ENCODE measurements at regions not wholly inside any gene's neighbourhood (a gene's known extent, or its start where the extent isn't known, plus 50 kb on each side); places are given as distances from the start of the nearest gene placed in this dataset.

DNA sequence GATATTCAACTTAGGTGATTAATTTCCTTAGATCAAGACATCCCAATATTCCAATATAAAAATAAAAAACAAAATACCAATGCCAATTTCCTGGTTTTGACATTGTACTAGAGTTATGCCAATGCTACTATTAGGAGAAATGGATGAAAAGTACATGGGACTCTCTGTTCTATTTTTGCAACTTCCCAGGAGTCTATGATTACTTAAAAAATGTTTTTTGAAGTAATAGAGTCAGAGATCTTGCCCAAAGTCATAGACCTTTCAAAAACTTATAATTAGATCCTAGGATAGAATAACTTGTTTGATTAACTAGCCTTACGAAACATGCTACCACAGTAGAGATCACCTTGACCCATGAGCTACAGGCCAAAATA lies 73.6 kb upstream of the MAOA start:
- Histone ChIP-seq H3K9ac (ENCODE audit: low read length) (no peak overlapping the region), H3K9me3 (ENCODE audit: control extremely low read depth in 1 of 3, control insufficient read depth in 2 of 3, insufficient read depth in 1 of 3, low read length in 2 of 3) (no peaks in the 10 kb centered on the region), H3K79me2 (ENCODE audit: control insufficient read depth, insufficient read depth, low read length) (no peaks in the 10 kb centered on the region), H3K27me3 (replicated peaks in 1 of 4; ENCODE audit: control extremely low read depth in 1 of 4, control insufficient read depth in 3 of 4, insufficient read depth in 4 of 4, low read length in 3 of 4) (peaks cover 0 to 6% (median 0%) of the 10 kb centered on the region in 4 experiments), H3K4me1 (ENCODE audit: control insufficient read depth in 2 of 2, insufficient read depth in 2 of 2, low read length in 2 of 2) (no peaks in the 10 kb centered on the region), H3K4me3 (ENCODE audit: control extremely low read depth in 1 of 5, extremely low read depth in 1 of 5, insufficient read depth in 1 of 5, low read depth in 2 of 5, low read length in 4 of 5) (no peak overlapping the region), H3K36me3 (replicated peaks in 1 of 2; ENCODE audit: control extremely low read depth in 1 of 2, control insufficient read depth in 1 of 2, extremely low read depth in 1 of 2, insufficient read depth in 2 of 2, low read length in 1 of 2) (no peaks in the 10 kb centered on the region), H3K4me2 (replicated peaks; ENCODE audit: low read depth, low read length, poor library complexity, severe bottlenecking) (no peak overlapping the region), H2AFZ (ENCODE audit: insufficient read depth, low read depth, low read length, poor library complexity, severe bottlenecking) (no peak overlapping the region), H3K27ac (ENCODE audit: low read length in 2 of 2) (no peak overlapping the region), H4K20me1 (ENCODE audit: control insufficient read depth, insufficient read depth, low read length, poor library complexity, severe bottlenecking) (no peaks in the 10 kb centered on the region)
- CTCF ChIA-PET, result no interaction called here
- Mint-ChIP-seq H3K27me3 (peaks cover 11% of the 10 kb centered on the region), H3K27ac (no peak overlapping the region), H3K4me1 (no peaks in the 10 kb centered on the region), H3K9me3 (ENCODE audit: insufficient read depth) (no peaks in the 10 kb centered on the region), H3K4me3 (no peak overlapping the region)
- no CpG with 5 or more reads among the region's 1 CpG for WGBS (ENCODE audit: insufficient coverage)
- intact Hi-C loops (cut with micrococcal nuclease), result no loop called here
- DNase-seq (no peak), ATAC-seq (ENCODE audit: low read depth) (no peak)
- TF ChIP-seq, protein P1, sequence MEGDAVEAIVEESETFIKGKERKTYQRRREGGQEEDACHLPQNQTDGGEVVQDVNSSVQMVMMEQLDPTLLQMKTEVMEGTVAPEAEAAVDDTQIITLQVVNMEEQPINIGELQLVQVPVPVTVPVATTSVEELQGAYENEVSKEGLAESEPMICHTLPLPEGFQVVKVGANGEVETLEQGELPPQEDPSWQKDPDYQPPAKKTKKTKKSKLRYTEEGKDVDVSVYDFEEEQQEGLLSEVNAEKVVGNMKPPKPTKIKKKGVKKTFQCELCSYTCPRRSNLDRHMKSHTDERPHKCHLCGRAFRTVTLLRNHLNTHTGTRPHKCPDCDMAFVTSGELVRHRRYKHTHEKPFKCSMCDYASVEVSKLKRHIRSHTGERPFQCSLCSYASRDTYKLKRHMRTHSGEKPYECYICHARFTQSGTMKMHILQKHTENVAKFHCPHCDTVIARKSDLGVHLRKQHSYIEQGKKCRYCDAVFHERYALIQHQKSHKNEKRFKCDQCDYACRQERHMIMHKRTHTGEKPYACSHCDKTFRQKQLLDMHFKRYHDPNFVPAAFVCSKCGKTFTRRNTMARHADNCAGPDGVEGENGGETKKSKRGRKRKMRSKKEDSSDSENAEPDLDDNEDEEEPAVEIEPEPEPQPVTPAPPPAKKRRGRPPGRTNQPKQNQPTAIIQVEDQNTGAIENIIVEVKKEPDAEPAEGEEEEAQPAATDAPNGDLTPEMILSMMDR (IDR thresholded peaks at IDR 0.05), result no peak
- no peak for TF ChIP-seq EZH2 (IDR thresholded peaks at IDR 0.05; ENCODE audit: borderline replicate concordance, insufficient read depth, low read depth, low read length, poor library complexity, severe bottlenecking)
- POLR2A ChIA-PET, result no interaction called here

GRCh38 chrX:43585922-43586321 lies 70.2 kb upstream of the MAOA start:
- no peak overlapping the region for H3K27ac ChIP-seq (ENCODE audit: low read length in 2 of 2)
- H3K4me3 ChIP-seq (ENCODE audit: control extremely low read depth in 1 of 5, extremely low read depth in 1 of 5, insufficient read depth in 1 of 5, low read depth in 2 of 5, low read length in 4 of 5), result no peak overlapping the region
- no peak for ATAC-seq (ENCODE audit: low read depth)
- H3K9me3 Mint-ChIP-seq (ENCODE audit: insufficient read depth), result no peaks in the 10 kb centered on the region
- no peaks in the 10 kb centered on the region for H3K27me3 ChIP-seq (replicated peaks in 1 of 4; ENCODE audit: control extremely low read depth in 1 of 4, control insufficient read depth in 3 of 4, insufficient read depth in 4 of 4, low read length in 3 of 4)
- peaks cover 3% of the 10 kb centered on the region for H3K27me3 Mint-ChIP-seq
- no peaks in the 10 kb centered on the region for H3K36me3 ChIP-seq (replicated peaks in 1 of 2; ENCODE audit: control extremely low read depth in 1 of 2, control insufficient read depth in 1 of 2, extremely low read depth in 1 of 2, insufficient read depth in 2 of 2, low read length in 1 of 2)
- H3K4me2 ChIP-seq (replicated peaks; ENCODE audit: low read depth, low read length, poor library complexity, severe bottlenecking), result no peak overlapping the region
- no peaks in the 10 kb centered on the region for H3K4me1 Mint-ChIP-seq
- no peaks in the 10 kb centered on the region for H4K20me1 ChIP-seq (ENCODE audit: control insufficient read depth, insufficient read depth, low read length, poor library complexity, severe bottlenecking)
- ChIA-PET POLR2A (no interaction called here), CTCF (no interaction called here)
- WGBS (ENCODE audit: insufficient coverage), result no CpG with 5 or more reads among the region's 1 CpG
- no peaks in the 10 kb centered on the region for H3K9me3 ChIP-seq (ENCODE audit: control extremely low read depth in 1 of 3, control insufficient read depth in 2 of 3, insufficient read depth in 1 of 3, low read length in 2 of 3)
- no peak overlapping the region for H2AFZ ChIP-seq (ENCODE audit: insufficient read depth, low read depth, low read length, poor library complexity, severe bottlenecking)
- intact Hi-C loops (cut with micrococcal nuclease), result no loop called here
- no peak overlapping the region for H3K27ac Mint-ChIP-seq
- H3K4me1 ChIP-seq (ENCODE audit: control insufficient read depth in 2 of 2, insufficient read depth in 2 of 2, low read length in 2 of 2), result no peaks in the 10 kb centered on the region
- TF ChIP-seq, protein P1 (IDR thresholded peaks at IDR 0.05), result no peak
- no peak for TF ChIP-seq EZH2 (IDR thresholded peaks at IDR 0.05; ENCODE audit: borderline replicate concordance, insufficient read depth, low read depth, low read length, poor library complexity, severe bottlenecking)
- H3K9ac ChIP-seq (ENCODE audit: low read length), result no peak overlapping the region
- DNase-seq, result no peak
- H3K4me3 Mint-ChIP-seq, result no peak overlapping the region
- no peaks in the 10 kb centered on the region for H3K79me2 ChIP-seq (ENCODE audit: control insufficient read depth, insufficient read depth, low read length)

Data from B cell (primary cell).